ENCODE measurements at regions not wholly inside any gene's neighbourhood (a gene's known extent, or its start where the extent isn't known, plus 50 kb on each side); places are given as distances from the start of the nearest gene placed in this dataset.

- DNase-seq, result no peak
Measured at GRCh38 chr7:91798425-91798824, 82.1 kb downstream of the MTERF1 start.

DNA sequence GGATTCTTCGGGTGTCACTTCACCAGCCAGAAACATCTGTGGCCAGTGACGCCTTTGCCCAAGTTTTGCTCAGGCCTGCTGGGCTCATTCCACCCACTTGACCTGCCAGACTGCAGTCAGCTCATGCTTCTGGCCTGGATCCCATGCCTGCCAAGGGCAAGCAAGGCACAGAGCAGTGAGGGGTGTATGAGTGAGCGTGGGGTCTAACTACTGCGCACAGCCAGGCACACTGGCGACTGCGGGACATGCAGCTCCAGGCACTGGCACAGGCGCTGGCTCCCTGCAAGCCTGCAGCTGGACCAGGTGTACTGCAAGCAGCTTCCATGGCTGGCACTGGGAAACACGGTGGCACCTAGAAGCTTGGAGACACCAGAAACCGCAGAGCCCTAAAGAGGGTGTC is 80.1 kb downstream of the MTERF1 start:
- DNase-seq, result no peak

DNA sequence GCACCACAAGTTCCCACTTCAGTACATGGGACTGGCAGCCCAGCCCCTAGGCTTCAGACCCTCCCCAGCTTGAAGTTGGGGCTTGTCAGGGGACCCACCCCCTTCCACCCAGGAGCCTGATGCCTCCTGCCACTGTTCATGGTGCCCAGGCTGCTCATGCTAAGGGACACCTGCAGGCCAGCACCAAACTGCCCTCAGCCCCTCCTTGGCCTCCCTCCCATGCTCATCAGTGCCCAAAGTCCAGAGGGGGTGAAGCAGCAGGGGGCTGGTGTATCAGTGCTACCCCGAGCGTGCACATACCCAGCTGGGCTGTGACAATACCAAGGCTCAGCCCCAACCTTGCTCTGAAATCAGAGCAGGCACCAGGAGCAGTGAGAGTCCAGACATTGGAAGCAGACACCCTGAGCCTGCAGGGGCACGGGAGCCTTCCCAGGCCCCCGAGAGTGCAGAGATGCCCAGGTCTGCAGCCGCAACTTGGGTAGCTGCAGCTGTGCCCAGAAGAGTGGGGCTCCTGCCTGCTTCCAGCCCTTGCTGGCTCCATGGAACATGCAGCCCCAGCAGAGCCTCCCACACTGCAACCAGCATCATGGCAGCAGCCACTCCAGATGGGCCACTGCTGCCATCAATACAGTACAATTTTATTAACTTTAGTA is 79.0 kb downstream of the MTERF1 start:
- no peak for DNase-seq

DNA sequence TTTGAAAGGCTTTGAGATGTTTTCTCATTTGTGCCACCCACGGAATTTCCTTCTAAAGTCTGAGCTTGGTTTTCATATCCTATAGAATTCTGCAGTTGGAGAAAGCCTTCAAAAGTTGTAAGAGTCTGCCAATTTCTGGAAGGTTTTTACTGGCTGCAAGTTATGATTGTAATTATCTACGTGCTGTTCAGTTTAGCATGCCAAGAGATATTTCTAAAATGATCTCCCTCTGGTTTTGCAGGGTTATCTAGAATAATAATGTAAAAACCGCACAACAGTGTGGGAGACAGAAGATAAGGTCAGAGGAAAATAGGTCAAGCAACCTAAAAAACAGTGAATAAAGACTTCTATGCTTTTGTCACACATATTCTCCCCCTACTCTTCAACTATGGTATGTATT is 69.3 kb downstream of the MTERF1 start:
- no peak for DNase-seq

DNA sequence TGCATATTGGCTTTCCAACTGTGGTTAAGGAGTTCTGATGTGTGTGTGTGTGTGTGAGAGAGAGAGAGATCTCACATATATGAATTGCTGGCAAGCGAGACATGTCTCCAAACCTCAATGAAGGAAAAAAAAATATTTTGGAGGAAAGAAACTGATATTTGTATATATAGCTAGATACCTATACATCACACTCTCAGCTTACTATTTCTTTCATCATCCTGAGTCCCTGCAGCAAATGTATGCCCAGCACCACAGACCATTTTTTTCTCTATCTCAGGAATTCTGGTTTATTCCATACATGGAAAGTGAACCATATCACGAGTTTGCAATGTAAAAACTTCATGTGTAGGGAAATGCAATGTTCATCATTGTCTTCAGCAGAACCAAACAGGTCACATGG is 68.9 kb downstream of the MTERF1 start:
- DNase-seq, result no peak

- no peak for DNase-seq
Measured at GRCh38 chr7:91812388-91812787, 68.1 kb downstream of the MTERF1 start.

- DNase-seq, result no peak
Measured at GRCh38 chr7:91814189-91814588, 66.3 kb downstream of the MTERF1 start.

Data from NCI-H2081 (cell line).